HEK293 (cell line): ENCODE measurements at regions not wholly inside any gene's neighbourhood (a gene's known extent, or its start where the extent isn't known, plus 50 kb on each side); places are given as distances from the start of the nearest gene placed in this dataset.
"Not testable (repeated sequence)": the region's sequence is repeated elsewhere in the genome, so short reads cannot be mapped to it uniquely, and the experiment has no call there.

Experiments
- CTCF ChIA-PET: fragments of 350-600 bp; formaldehyde crosslinking; extraction: SDS; loops from one replicate; lab custom pipeline; 2021; ENCODE audit warnings: antibody characterized with exemption; lab: Yijun Ruan, JAX
- POLR2A ChIA-PET: fragments of 300-600 bp; formaldehyde crosslinking; extraction: SDS; loops from one replicate; lab custom pipeline; 2020; ENCODE audit warnings: antibody characterized with exemption, inconsistent platforms; lab: Yijun Ruan, JAX
- H3K27ac ChIP-seq: fragments of 200-500 bp; sonication (Bioruptor generic); 2 replicates; pipeline ENCODE4 v1.5.1; 2014; ENCODE audit warnings: low read depth, low read length, control low read depth, inconsistent platforms; ENCODE audit errors: extremely low read depth
- H3K36me3 ChIP-seq, 2 experiments: fragments of 200-500 bp in 1 of 2; sonication (Bioruptor generic) in 1 of 2; 1 replicate in 1 of 2; 2 replicates in 1 of 2; pipeline ENCODE4 v1.5.1; 2014 to 2017; ENCODE audit warnings: inconsistent platforms in 2 of 2, low read length in 2 of 2; ENCODE audit not compliant: control insufficient read depth in 2 of 2, insufficient read depth in 1 of 2
- H3K4me1 ChIP-seq: fragments of 200-500 bp; sonication (Bioruptor generic); 2 replicates; pipeline ENCODE4 v1.5.1; 2014; ENCODE audit warnings: mild to moderate bottlenecking, low read length, inconsistent platforms; ENCODE audit not compliant: control insufficient read depth, insufficient read depth
- H3K4me3 ChIP-seq: 2 replicates; pipeline ENCODE4 v1.5.1; 2011; ENCODE audit warnings: low read depth, mild to moderate bottlenecking, control low read depth, low read length, moderate library complexity
- H3K9me3 ChIP-seq: fragments of 200-500 bp; sonication (Bioruptor generic); 2 replicates; pipeline ENCODE4 v1.5.1; 2014; ENCODE audit warnings: low read depth, low read length, inconsistent platforms; ENCODE audit not compliant: control insufficient read depth, insufficient read depth
- EGR2 ChIP-seq: fragments of 450-650 bp; formaldehyde crosslinking; IDR thresholded peaks from 2 replicates; pipeline ENCODE4 v1.5.1; 2016; ENCODE audit warnings: low read depth, missing biosample characterization, missing genetic modification characterization
- GLIS1 ChIP-seq: fragments of 450-650 bp; formaldehyde crosslinking; IDR thresholded peaks from 2 replicates; pipeline ENCODE4 v1.5.1; 2016; ENCODE audit warnings: missing biosample characterization, missing genetic modification characterization
- IKZF3 ChIP-seq: fragments of 450-650 bp; IDR thresholded peaks from 2 replicates; pipeline ENCODE4 v1.5.0; 2018; ENCODE audit warnings: missing biosample characterization, mild to moderate bottlenecking, missing genetic modification characterization, moderate library complexity
- KLF10 ChIP-seq: fragments of 450-650 bp; IDR thresholded peaks from 2 replicates; pipeline ENCODE4 v1.5.1; 2018; ENCODE audit warnings: missing biosample characterization, mild to moderate bottlenecking, missing genetic modification characterization
- MEIS1 ChIP-seq: sonication (generic); formaldehyde crosslinking; IDR thresholded peaks from 2 replicates; pipeline ENCODE4 v1.8.1; 2022; ENCODE audit warnings: missing genetic modification reagents, mild to moderate bottlenecking, borderline replicate concordance
- MYNN ChIP-seq: fragments of 450-650 bp; formaldehyde crosslinking; IDR thresholded peaks from 2 replicates; pipeline ENCODE4 v1.5.1; 2016; ENCODE audit warnings: missing biosample characterization, missing genetic modification characterization, borderline replicate concordance
- REPIN1 ChIP-seq: fragments of 450-650 bp; formaldehyde crosslinking; IDR thresholded peaks from 2 replicates; pipeline ENCODE4 v1.5.1; 2017; ENCODE audit warnings: missing biosample characterization, missing genetic modification characterization, low read depth
- SALL2 ChIP-seq: fragments of 450-650 bp; formaldehyde crosslinking; IDR thresholded peaks from 2 replicates; pipeline ENCODE4 v1.5.0; 2017; ENCODE audit warnings: missing biosample characterization, mild to moderate bottlenecking, missing genetic modification characterization, borderline replicate concordance
- SP2 ChIP-seq: fragments of 450-650 bp; formaldehyde crosslinking; IDR thresholded peaks from 2 replicates; pipeline ENCODE4 v1.5.1; 2016; ENCODE audit warnings: missing biosample characterization, missing genetic modification characterization
- WT1 ChIP-seq: fragments of 450-650 bp; formaldehyde crosslinking; IDR thresholded peaks from 2 replicates; pipeline ENCODE4 v1.5.1; 2016; ENCODE audit warnings: missing biosample characterization, missing genetic modification characterization
- YY2 ChIP-seq: fragments of 450-650 bp; formaldehyde crosslinking; IDR thresholded peaks from 2 replicates; pipeline ENCODE4 v1.5.1; 2016; ENCODE audit warnings: missing biosample characterization, missing genetic modification characterization
- ZBTB1 ChIP-seq: fragments of 450-650 bp; formaldehyde crosslinking; IDR thresholded peaks from 2 replicates; pipeline ENCODE4 v1.5.1; 2016; ENCODE audit warnings: missing biosample characterization, missing genetic modification characterization
- ZFP41 ChIP-seq: fragments of 450-650 bp; formaldehyde crosslinking; IDR thresholded peaks from 2 replicates; pipeline ENCODE4 v1.5.1; 2016; ENCODE audit warnings: missing biosample characterization, missing genetic modification characterization, borderline replicate concordance
- ZNF112 ChIP-seq: fragments of 450-650 bp; formaldehyde crosslinking; IDR thresholded peaks from 2 replicates; pipeline ENCODE4 v1.5.0; 2017; ENCODE audit warnings: missing biosample characterization, missing genetic modification characterization
- ZNF146 ChIP-seq: fragments of 450-650 bp; formaldehyde crosslinking; IDR thresholded peaks from 2 replicates; pipeline ENCODE4 v1.5.1; 2016; ENCODE audit warnings: missing biosample characterization, missing genetic modification characterization
- ZNF155 ChIP-seq: fragments of 450-650 bp; formaldehyde crosslinking; IDR thresholded peaks from 2 replicates; pipeline ENCODE4 v1.5.1; 2016; ENCODE audit warnings: missing biosample characterization, missing genetic modification characterization
- ZNF175 ChIP-seq: fragments of 450-650 bp; formaldehyde crosslinking; IDR thresholded peaks from 2 replicates; pipeline ENCODE4 v1.5.1; 2016; ENCODE audit warnings: missing biosample characterization, missing genetic modification characterization
- ZNF202 ChIP-seq: fragments of 450-650 bp; formaldehyde crosslinking; IDR thresholded peaks from 2 replicates; pipeline ENCODE4 v1.5.1; 2016; ENCODE audit warnings: missing biosample characterization, missing genetic modification characterization, borderline replicate concordance
- ZNF274 ChIP-seq, 2 experiments: fragments of 200-500 bp in 1 of 2; fragments of 450-650 bp in 1 of 2; sonication (Bioruptor generic) in 1 of 2; formaldehyde crosslinking in 1 of 2; IDR thresholded peaks; 2 replicates each; pipeline versions ENCODE4 v1.5.1 to v1.6.1; 2014 to 2016; ENCODE audit warnings: borderline replicate concordance in 1 of 2, inconsistent platforms in 1 of 2, low read length in 1 of 2, missing biosample characterization in 1 of 2, missing genetic modification characterization in 1 of 2
- ZNF302 ChIP-seq: fragments of 450-650 bp; formaldehyde crosslinking; IDR thresholded peaks from 2 replicates; pipeline ENCODE4 v1.5.1; 2016; ENCODE audit warnings: missing biosample characterization, missing genetic modification characterization, low read depth
- ZNF404 ChIP-seq: fragments of 450-650 bp; formaldehyde crosslinking; IDR thresholded peaks from 2 replicates; pipeline ENCODE4 v1.5.1; 2017; ENCODE audit warnings: missing biosample characterization, missing genetic modification characterization
- ZNF48 ChIP-seq: fragments of 450-650 bp; formaldehyde crosslinking; IDR thresholded peaks from 2 replicates; pipeline ENCODE4 v1.5.1; 2016; ENCODE audit warnings: missing biosample characterization, missing genetic modification characterization
- ZNF501 ChIP-seq: fragments of 450-650 bp; formaldehyde crosslinking; IDR thresholded peaks from 2 replicates; pipeline ENCODE4 v1.5.1; 2016; ENCODE audit warnings: missing biosample characterization, missing genetic modification characterization
- ZNF514 ChIP-seq: fragments of 450-650 bp; formaldehyde crosslinking; IDR thresholded peaks from 2 replicates; pipeline ENCODE4 v1.5.1; 2016; ENCODE audit warnings: missing biosample characterization, missing genetic modification characterization
- ZNF555 ChIP-seq: fragments of 450-650 bp; formaldehyde crosslinking; conservative IDR thresholded peaks from 2 replicates; pipeline ENCODE4 v1.5.1; 2017; ENCODE audit warnings: missing biosample characterization, mild to moderate bottlenecking, missing genetic modification characterization, inconsistent platforms
- TF ChIP-seq, protein P1 (sequence below): fragments of 450-650 bp; formaldehyde crosslinking; IDR thresholded peaks from 2 replicates; pipeline ENCODE4 v1.5.1; 2016; ENCODE audit warnings: missing biosample characterization, missing genetic modification characterization
- TF ChIP-seq, protein P2 (sequence below): fragments of 450-650 bp; formaldehyde crosslinking; IDR thresholded peaks from 2 replicates; pipeline ENCODE4 v1.5.1; 2016; ENCODE audit warnings: missing biosample characterization, missing genetic modification characterization

GRCh38 chr12:97886511-97887176, 424.0 kb downstream of the RMST start:
- Histone ChIP-seq H3K36me3 (no peaks in the 10 kb centered on the region), H3K4me1 (no peaks in the 10 kb centered on the region), H3K27ac (no peak overlapping the region), H3K4me3 (no peak overlapping the region), H3K9me3 (no peaks in the 10 kb centered on the region)
- TF ChIP-seq ZNF274 (IDR thresholded peaks at IDR 0.05; ENCODE audit: low read length) (no peak), ZNF274 (tag by site-specific recombination; IDR thresholded peaks at IDR 0.05; ENCODE audit: borderline replicate concordance) (no peak), ZNF48 (tag by site-specific recombination) (no peak), YY2 (tag by site-specific recombination) (no peak), SALL2 (no peak), ZNF112 (tag by site-specific recombination) (no peak), ZNF175 (tag by site-specific recombination) (no peak), GLIS1 (no peak), IKZF3 (tag by site-specific recombination) (no peak), ZNF501 (no peak)
- ChIA-PET POLR2A (no interaction called here), CTCF (no interaction called here)

- H3K4me1 ChIP-seq, POLR2A ChIA-PET, H3K36me3 ChIP-seq, H3K9me3 ChIP-seq, CTCF ChIA-PET, H3K27ac ChIP-seq, H3K4me3 ChIP-seq: not testable (repeated sequence)
These were observed 435.3 kb downstream of the RMST start for GRCh38 chr12:97897881-97898280.

- TF ChIP-seq ZNF302 (no peak), ZNF155 (no peak), REPIN1 (tag by site-specific recombination) (no peak), ZNF514 (tag by site-specific recombination) (no peak), MEIS1 (CRISPR knock-in tag) (no peak), KLF10 (no peak), ZNF146 (no peak), ZNF404 (no peak), EGR2 (tag by site-specific recombination) (no peak), MYNN (tag by site-specific recombination) (no peak), ZNF112 (tag by site-specific recombination) (no peak), WT1 (no peak), ZNF555 (no peak), ZBTB1 (tag by site-specific recombination) (no peak), ZNF202 (tag by site-specific recombination) (no peak), SP2 (tag by site-specific recombination) (no peak), ZFP41 (no peak)
- TF ChIP-seq, protein P1, sequence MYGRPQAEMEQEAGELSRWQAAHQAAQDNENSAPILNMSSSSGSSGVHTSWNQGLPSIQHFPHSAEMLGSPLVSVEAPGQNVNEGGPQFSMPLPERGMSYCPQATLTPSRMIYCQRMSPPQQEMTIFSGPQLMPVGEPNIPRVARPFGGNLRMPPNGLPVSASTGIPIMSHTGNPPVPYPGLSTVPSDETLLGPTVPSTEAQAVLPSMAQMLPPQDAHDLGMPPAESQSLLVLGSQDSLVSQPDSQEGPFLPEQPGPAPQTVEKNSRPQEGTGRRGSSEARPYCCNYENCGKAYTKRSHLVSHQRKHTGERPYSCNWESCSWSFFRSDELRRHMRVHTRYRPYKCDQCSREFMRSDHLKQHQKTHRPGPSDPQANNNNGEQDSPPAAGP: no peak
- TF ChIP-seq, protein P2, sequence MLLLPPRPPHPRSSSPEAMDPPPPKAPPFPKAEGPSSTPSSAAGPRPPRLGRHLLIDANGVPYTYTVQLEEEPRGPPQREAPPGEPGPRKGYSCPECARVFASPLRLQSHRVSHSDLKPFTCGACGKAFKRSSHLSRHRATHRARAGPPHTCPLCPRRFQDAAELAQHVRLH: no peak
- H3K9me3 ChIP-seq: no peaks in the 10 kb centered on the region
- no peaks in the 10 kb centered on the region for H3K4me1 ChIP-seq
- POLR2A ChIA-PET: no interaction called here
- no peak overlapping the region for H3K27ac ChIP-seq
- CTCF ChIA-PET: no interaction called here
- H3K4me3 ChIP-seq: no peak overlapping the region
- no peaks in the 10 kb centered on the region for H3K36me3 ChIP-seq
These were observed 436.9 kb downstream of the RMST start for GRCh38 chr12:97899529-97899928.
